LNCaP clone FGC (cell line): ENCODE measurements at regions not wholly inside any gene's neighbourhood (a gene's known extent, or its start where the extent isn't known, plus 50 kb on each side); places are given as distances from the start of the nearest gene placed in this dataset.

Experiments used
- DNase-seq: peaks from one replicate; pipeline ENCODE4 v3.0.0-alpha.2; 2011; ENCODE audit warnings: low read depth
- H3K4me3 ChIP-seq: 2 replicates; pipeline ENCODE4 v1.5.1; 2011; ENCODE audit warnings: mild to moderate bottlenecking, low read depth, low read length, control low read depth
- TF ChIP-seq, protein P1 (sequence below): IDR thresholded peaks from 2 replicates; pipeline ENCODE4 v1.5.1; 2012; ENCODE audit warnings: mild to moderate bottlenecking; ENCODE audit not compliant: control insufficient read depth, insufficient read depth; ENCODE audit errors: extremely low read depth

DNA sequence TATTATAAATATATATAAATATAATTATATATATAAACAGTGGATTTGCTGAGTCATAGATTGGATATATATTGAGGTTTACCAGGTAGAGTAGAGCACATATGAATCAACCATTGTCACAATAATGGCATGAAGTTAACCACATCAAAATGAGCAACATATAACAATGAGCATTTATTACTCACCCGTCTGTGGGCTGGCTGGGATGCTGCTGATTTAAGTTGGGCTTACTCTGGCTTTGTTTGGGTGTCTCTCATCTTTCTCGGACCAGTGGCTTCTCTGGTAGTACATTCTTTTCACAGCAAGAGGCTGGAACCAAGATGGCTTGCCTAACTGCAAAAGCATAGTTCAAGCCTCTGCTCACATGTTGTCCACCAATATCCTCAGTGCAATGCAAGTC is 111.7 kb upstream of the TAPT1 start:
- DNase-seq = no peak
- TF ChIP-seq, protein P1, sequence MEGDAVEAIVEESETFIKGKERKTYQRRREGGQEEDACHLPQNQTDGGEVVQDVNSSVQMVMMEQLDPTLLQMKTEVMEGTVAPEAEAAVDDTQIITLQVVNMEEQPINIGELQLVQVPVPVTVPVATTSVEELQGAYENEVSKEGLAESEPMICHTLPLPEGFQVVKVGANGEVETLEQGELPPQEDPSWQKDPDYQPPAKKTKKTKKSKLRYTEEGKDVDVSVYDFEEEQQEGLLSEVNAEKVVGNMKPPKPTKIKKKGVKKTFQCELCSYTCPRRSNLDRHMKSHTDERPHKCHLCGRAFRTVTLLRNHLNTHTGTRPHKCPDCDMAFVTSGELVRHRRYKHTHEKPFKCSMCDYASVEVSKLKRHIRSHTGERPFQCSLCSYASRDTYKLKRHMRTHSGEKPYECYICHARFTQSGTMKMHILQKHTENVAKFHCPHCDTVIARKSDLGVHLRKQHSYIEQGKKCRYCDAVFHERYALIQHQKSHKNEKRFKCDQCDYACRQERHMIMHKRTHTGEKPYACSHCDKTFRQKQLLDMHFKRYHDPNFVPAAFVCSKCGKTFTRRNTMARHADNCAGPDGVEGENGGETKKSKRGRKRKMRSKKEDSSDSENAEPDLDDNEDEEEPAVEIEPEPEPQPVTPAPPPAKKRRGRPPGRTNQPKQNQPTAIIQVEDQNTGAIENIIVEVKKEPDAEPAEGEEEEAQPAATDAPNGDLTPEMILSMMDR = no peak
- H3K4me3 ChIP-seq = no peak overlapping the region

DNA sequence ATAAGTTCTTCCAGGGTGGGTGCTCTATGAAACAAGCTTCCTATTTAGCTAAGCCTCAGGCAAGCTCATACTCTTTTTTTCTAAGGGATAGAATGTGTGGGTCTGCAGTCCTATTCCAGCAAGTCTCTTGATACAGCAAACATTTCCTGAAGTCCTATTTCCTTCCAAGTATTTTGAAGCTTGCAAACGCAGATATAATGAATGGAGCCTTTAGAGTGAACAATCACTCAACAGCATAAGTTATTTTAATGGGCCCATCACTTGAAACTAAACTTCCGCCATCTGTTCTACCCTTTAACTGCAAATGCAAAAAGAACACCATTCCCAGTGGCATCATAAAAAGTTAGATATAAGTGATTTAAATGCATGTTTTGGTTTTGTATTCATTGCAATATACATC is 108.3 kb upstream of the TAPT1 start:
- TF ChIP-seq, protein P1 = no peak

DNA sequence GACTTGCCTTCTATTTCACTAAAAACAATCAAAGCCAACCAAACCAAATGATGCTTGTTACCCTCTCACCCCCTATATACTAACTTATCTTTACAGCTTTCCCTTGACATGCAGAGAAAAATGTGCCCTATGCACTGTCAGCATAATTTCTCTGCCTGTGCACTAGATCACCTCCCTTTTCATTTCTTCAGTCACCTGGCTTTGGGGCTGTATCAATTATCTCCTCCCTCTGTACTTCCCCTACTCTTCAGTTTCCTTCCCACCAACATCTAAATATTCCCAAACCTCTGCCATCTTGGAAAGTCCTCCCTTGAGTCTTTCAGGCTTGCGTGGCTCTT is 103.5 kb upstream of the TAPT1 start:
- no peak for DNase-seq

More for the DNA sequence above, 108.3 kb upstream of the TAPT1 start:
- DNase-seq = no peak
- H3K4me3 ChIP-seq = no peak overlapping the region

DNA sequence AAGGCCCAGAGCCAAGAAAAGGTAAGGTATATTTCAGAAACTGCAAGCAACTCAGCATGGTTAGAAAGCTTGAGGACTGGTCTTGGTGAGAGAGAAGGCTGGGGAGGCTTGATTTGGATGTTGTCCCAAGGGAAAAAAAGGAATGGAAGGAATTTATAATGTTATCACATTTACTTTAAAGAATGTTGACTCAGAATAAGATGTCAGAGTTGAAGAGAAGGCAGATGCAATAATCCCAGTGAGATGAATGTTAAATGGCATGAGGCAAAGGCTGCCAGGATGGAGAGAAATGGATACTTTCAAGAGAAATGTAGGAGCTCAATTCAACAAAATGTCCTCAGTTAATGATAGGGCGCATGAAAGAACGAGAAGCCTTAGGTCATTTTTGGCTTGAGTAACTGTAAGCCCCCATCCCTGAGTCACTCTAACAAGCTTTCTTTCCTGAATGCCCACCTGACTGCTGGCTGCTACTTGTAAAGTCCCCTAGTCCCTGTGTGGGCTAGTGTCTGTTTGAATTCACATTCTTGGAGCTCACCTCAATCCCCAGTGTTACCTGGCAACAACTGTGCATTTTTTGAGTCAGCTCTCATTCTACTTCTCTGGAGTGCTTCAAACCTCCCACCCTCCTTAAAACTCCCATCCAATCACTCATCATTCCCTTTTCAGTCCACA is 103.0 kb upstream of the TAPT1 start:
- H3K4me3 ChIP-seq = no peak overlapping the region
- DNase-seq = no peak
- TF ChIP-seq, protein P1 = no peak

More for the DNA sequence above, 103.5 kb upstream of the TAPT1 start:
- H3K4me3 ChIP-seq = no peak overlapping the region
- TF ChIP-seq, protein P1 = no peak

DNA sequence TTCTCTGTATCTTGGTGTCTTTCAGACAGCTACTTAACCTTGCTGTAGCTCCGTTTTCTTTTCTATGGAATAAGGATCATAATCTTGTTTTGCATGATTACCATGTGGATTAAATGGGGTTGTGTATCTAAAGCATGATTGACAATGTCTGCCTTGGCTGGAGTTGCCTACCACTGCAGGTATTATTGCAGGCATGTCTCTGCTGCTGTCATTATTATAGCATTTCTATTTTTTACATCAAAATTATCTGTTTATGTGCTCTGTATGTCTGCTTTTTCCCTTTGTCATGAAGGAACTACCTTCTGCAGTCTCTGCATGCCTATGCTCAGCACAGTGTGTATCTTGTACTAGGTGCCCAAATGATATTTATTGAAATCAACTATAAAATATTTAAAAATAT is 95.9 kb upstream of the TAPT1 start:
- no peak for DNase-seq
- H3K4me3 ChIP-seq = no peak overlapping the region
- TF ChIP-seq, protein P1 = no peak

DNA sequence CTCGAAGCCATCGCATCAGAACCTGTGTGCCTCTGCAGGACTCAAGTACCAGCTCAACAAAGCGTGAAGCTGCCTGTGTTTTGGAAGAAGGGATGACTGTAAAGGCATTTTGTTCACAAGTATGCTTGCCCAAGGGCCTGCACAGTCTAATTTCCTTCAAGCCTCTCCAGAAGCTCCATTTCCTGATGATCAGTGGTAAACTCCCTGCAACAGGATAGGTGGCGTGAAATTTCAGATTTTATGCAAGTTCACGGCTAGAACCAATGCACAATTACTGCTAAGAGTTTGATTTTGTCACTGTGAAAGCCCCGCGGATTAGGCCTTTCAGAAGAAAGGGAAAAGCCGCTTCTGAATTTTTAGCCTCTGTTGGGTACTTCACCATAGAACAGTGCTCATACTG is 89.2 kb upstream of the TAPT1 start:
- no peak for DNase-seq
- TF ChIP-seq, protein P1 = no peak
- H3K4me3 ChIP-seq = no peak overlapping the region

DNA sequence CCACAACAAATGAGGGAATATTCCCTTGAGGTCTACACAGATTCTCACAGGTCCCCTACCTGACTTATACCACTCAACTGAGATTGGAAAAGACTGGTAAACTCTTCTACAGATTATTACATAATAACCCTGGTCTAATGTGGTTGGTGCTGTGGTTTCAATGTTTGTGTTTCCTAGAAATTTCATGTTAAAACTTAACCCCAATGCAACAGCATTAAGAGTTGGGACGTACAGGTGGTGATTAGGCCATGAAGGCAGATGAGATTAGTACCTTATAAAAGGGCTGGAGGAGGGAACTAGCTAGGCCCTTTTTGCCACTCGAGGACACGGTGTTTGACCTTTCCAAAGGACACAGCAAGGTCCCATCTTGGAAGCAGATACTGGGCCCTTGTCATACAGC is 84.3 kb upstream of the TAPT1 start:
- DNase-seq = no peak
- H3K4me3 ChIP-seq = no peak overlapping the region
- TF ChIP-seq, protein P1 = no peak
